ENCODE measurements at regions not wholly inside any gene's neighbourhood (a gene's known extent, or its start where the extent isn't known, plus 50 kb on each side); places are given as distances from the start of the nearest gene placed in this dataset.

GRCh38 chr12:111010061-111010460 is 89.7 kb upstream of the MYL2 start:
- no peak for TF ChIP-seq POLR2A (IDR thresholded peaks at IDR 0.05)
- TF ChIP-seq, protein P1, sequence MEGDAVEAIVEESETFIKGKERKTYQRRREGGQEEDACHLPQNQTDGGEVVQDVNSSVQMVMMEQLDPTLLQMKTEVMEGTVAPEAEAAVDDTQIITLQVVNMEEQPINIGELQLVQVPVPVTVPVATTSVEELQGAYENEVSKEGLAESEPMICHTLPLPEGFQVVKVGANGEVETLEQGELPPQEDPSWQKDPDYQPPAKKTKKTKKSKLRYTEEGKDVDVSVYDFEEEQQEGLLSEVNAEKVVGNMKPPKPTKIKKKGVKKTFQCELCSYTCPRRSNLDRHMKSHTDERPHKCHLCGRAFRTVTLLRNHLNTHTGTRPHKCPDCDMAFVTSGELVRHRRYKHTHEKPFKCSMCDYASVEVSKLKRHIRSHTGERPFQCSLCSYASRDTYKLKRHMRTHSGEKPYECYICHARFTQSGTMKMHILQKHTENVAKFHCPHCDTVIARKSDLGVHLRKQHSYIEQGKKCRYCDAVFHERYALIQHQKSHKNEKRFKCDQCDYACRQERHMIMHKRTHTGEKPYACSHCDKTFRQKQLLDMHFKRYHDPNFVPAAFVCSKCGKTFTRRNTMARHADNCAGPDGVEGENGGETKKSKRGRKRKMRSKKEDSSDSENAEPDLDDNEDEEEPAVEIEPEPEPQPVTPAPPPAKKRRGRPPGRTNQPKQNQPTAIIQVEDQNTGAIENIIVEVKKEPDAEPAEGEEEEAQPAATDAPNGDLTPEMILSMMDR (IDR thresholded peaks at IDR 0.05), result no peak

Measured in ovary (tissue), 3 donors.